ENCODE measurements at regions not wholly inside any gene's neighbourhood (a gene's known extent, or its start where the extent isn't known, plus 50 kb on each side); places are given as distances from the start of the nearest gene placed in this dataset.

GRCh38 chr9:13948037-13948436, 365.9 kb downstream of the NFIB start:
- Mint-ChIP-seq H3K36me3 (ENCODE audit: low read depth) (no peaks in the 10 kb centered on the region), H3K9me3 (no peaks in the 10 kb centered on the region), H3K27ac (no peak overlapping the region), H3K27me3 (no peaks in the 10 kb centered on the region), H3K4me3 (no peak overlapping the region), H3K4me1 (no peaks in the 10 kb centered on the region)
- POLR2A ChIA-PET, result no interaction called here
- CTCF ChIA-PET, result no interaction called here
- no peak for DNase-seq

- CTCF ChIA-PET, result no interaction called here
- peaks cover 3% of the 10 kb centered on the region for H3K9me3 Mint-ChIP-seq
- no peak overlapping the region for H3K27ac Mint-ChIP-seq
- H3K4me1 Mint-ChIP-seq, result no peaks in the 10 kb centered on the region
- no peak for DNase-seq
- POLR2A ChIA-PET, result no interaction called here
- H3K36me3 Mint-ChIP-seq (ENCODE audit: low read depth), result no peaks in the 10 kb centered on the region
- no peaks in the 10 kb centered on the region for H3K27me3 Mint-ChIP-seq
- no peak overlapping the region for H3K4me3 Mint-ChIP-seq
These were observed 370.8 kb downstream of the NFIB start for GRCh38 chr9:13943176-13943575.

- H3K9me3 Mint-ChIP-seq, result peaks cover 3% of the 10 kb centered on the region
- POLR2A ChIA-PET, result no interaction called here
- H3K27ac Mint-ChIP-seq, result no peak overlapping the region
- DNase-seq, result no peak
- H3K27me3 Mint-ChIP-seq, result no peaks in the 10 kb centered on the region
- CTCF ChIA-PET, result no interaction called here
- no peaks in the 10 kb centered on the region for H3K4me1 Mint-ChIP-seq
- no peaks in the 10 kb centered on the region for H3K36me3 Mint-ChIP-seq (ENCODE audit: low read depth)
- no peak overlapping the region for H3K4me3 Mint-ChIP-seq
These were observed 371.2 kb downstream of the NFIB start for GRCh38 chr9:13942695-13943094.

GRCh38 chr9:13942201-13942600, 371.7 kb downstream of the NFIB start:
- Mint-ChIP-seq H3K4me1 (no peaks in the 10 kb centered on the region), H3K27me3 (no peaks in the 10 kb centered on the region), H3K36me3 (ENCODE audit: low read depth) (no peaks in the 10 kb centered on the region), H3K4me3 (no peak overlapping the region), H3K27ac (no peak overlapping the region), H3K9me3 (peaks cover 3% of the 10 kb centered on the region)
- no peak for DNase-seq
- CTCF ChIA-PET, result no interaction called here
- POLR2A ChIA-PET, result no interaction called here

- Mint-ChIP-seq H3K4me3 (no peak overlapping the region), H3K36me3 (ENCODE audit: low read depth) (no peaks in the 10 kb centered on the region), H3K27me3 (no peaks in the 10 kb centered on the region), H3K27ac (no peak overlapping the region), H3K4me1 (no peaks in the 10 kb centered on the region), H3K9me3 (peaks cover 3% of the 10 kb centered on the region)
- POLR2A ChIA-PET, result no interaction called here
- CTCF ChIA-PET, result no interaction called here
- DNase-seq, result no peak
These were observed 372.2 kb downstream of the NFIB start for GRCh38 chr9:13941714-13942113.

GRCh38 chr9:13939701-13940490, 374.0 kb downstream of the NFIB start:
- H3K4me3 Mint-ChIP-seq, result no peak overlapping the region
- no peak overlapping the region for H3K27ac Mint-ChIP-seq
- no peaks in the 10 kb centered on the region for H3K4me1 Mint-ChIP-seq
- ChIA-PET POLR2A (no interaction called here), CTCF (no interaction called here)
- DNase-seq, result no peak
- H3K36me3 Mint-ChIP-seq (ENCODE audit: low read depth), result no peaks in the 10 kb centered on the region
- peaks cover 3% of the 10 kb centered on the region for H3K9me3 Mint-ChIP-seq
- H3K27me3 Mint-ChIP-seq, result no peaks in the 10 kb centered on the region

- Mint-ChIP-seq H3K4me1 (no peaks in the 10 kb centered on the region), H3K27ac (no peak overlapping the region), H3K27me3 (no peaks in the 10 kb centered on the region), H3K36me3 (ENCODE audit: low read depth) (no peaks in the 10 kb centered on the region), H3K4me3 (no peak overlapping the region), H3K9me3 (peaks cover 3% of the 10 kb centered on the region)
- POLR2A ChIA-PET, result no interaction called here
- no peak for DNase-seq
- CTCF ChIA-PET, result no interaction called here
These were observed 374.8 kb downstream of the NFIB start for GRCh38 chr9:13939134-13939533.

- CTCF ChIA-PET, result no interaction called here
- Mint-ChIP-seq H3K36me3 (ENCODE audit: low read depth) (no peaks in the 10 kb centered on the region), H3K27me3 (no peaks in the 10 kb centered on the region), H3K4me1 (no peaks in the 10 kb centered on the region), H3K9me3 (no peaks in the 10 kb centered on the region), H3K4me3 (no peak overlapping the region), H3K27ac (no peak overlapping the region)
- no peak for DNase-seq
- POLR2A ChIA-PET, result no interaction called here
These were observed 379.5 kb downstream of the NFIB start for GRCh38 chr9:13934416-13934815.

- Mint-ChIP-seq H3K9me3 (no peaks in the 10 kb centered on the region), H3K36me3 (ENCODE audit: low read depth) (no peaks in the 10 kb centered on the region), H3K4me1 (no peaks in the 10 kb centered on the region), H3K27ac (no peak overlapping the region), H3K27me3 (no peaks in the 10 kb centered on the region), H3K4me3 (no peak overlapping the region)
- ChIA-PET POLR2A (no interaction called here), CTCF (no interaction called here)
- no peak for DNase-seq
These were observed 380.7 kb downstream of the NFIB start for GRCh38 chr9:13933268-13933656.

- DNase-seq, result no peak
- ChIA-PET POLR2A (no interaction called here), CTCF (no interaction called here)
- no peaks in the 10 kb centered on the region for H3K9me3 Mint-ChIP-seq
- H3K27ac Mint-ChIP-seq, result no peak overlapping the region
- no peaks in the 10 kb centered on the region for H3K36me3 Mint-ChIP-seq (ENCODE audit: low read depth)
- H3K27me3 Mint-ChIP-seq, result no peaks in the 10 kb centered on the region
- no peaks in the 10 kb centered on the region for H3K4me1 Mint-ChIP-seq
- no peak overlapping the region for H3K4me3 Mint-ChIP-seq
These were observed 381.2 kb downstream of the NFIB start for GRCh38 chr9:13932528-13933267.

GRCh38 chr9:13929013-13929412, 384.9 kb downstream of the NFIB start:
- H3K36me3 Mint-ChIP-seq (ENCODE audit: low read depth), result no peaks in the 10 kb centered on the region
- no peak for DNase-seq
- no peaks in the 10 kb centered on the region for H3K27me3 Mint-ChIP-seq
- POLR2A ChIA-PET, result no interaction called here
- H3K4me1 Mint-ChIP-seq, result no peaks in the 10 kb centered on the region
- H3K9me3 Mint-ChIP-seq, result peaks cover 10% of the 10 kb centered on the region
- no peak overlapping the region for H3K4me3 Mint-ChIP-seq
- no peak overlapping the region for H3K27ac Mint-ChIP-seq
- CTCF ChIA-PET, result no interaction called here

GRCh38 chr9:13923381-13923780, 390.6 kb downstream of the NFIB start:
- Mint-ChIP-seq H3K4me3 (no peak overlapping the region), H3K36me3 (ENCODE audit: low read depth) (no peaks in the 10 kb centered on the region), H3K9me3 (peaks cover 10% of the 10 kb centered on the region), H3K4me1 (no peaks in the 10 kb centered on the region), H3K27me3 (no peaks in the 10 kb centered on the region), H3K27ac (no peak overlapping the region)
- POLR2A ChIA-PET, result no interaction called here
- CTCF ChIA-PET, result no interaction called here
- no peak for DNase-seq

- ChIA-PET CTCF (no interaction called here), POLR2A (no interaction called here)
- no peak overlapping the region for H3K27ac Mint-ChIP-seq
- no peaks in the 10 kb centered on the region for H3K4me1 Mint-ChIP-seq
- peaks cover 6% of the 10 kb centered on the region for H3K9me3 Mint-ChIP-seq
- no peaks in the 10 kb centered on the region for H3K36me3 Mint-ChIP-seq (ENCODE audit: low read depth)
- no peak overlapping the region for H3K4me3 Mint-ChIP-seq
- no peaks in the 10 kb centered on the region for H3K27me3 Mint-ChIP-seq
- DNase-seq, result no peak
These were observed 393.4 kb downstream of the NFIB start for GRCh38 chr9:13920557-13920956.

- no peak for DNase-seq
- no peaks in the 10 kb centered on the region for H3K36me3 Mint-ChIP-seq (ENCODE audit: low read depth)
- H3K9me3 Mint-ChIP-seq, result peaks cover 4% of the 10 kb centered on the region
- no peaks in the 10 kb centered on the region for H3K4me1 Mint-ChIP-seq
- ChIA-PET CTCF (no interaction called here), POLR2A (no interaction called here)
- no peaks in the 10 kb centered on the region for H3K27me3 Mint-ChIP-seq
- H3K27ac Mint-ChIP-seq, result no peak overlapping the region
- H3K4me3 Mint-ChIP-seq, result no peak overlapping the region
These were observed 394.5 kb downstream of the NFIB start for GRCh38 chr9:13919401-13919800.

All from activated CD4-positive, alpha-beta memory T cell treated with anti-CD3 and anti-CD28 coated beads, Interleukin-2, amount 10 ng/mL, durations not matched to agents 7 days and 5 days (primary cell).